DND-41 (cell line): ENCODE measurements at regions not wholly inside any gene's neighbourhood (a gene's known extent, or its start where the extent isn't known, plus 50 kb on each side); places are given as distances from the start of the nearest gene placed in this dataset.

Experiments
- EZH2 ChIP-seq: IDR thresholded peaks from 3 replicates; pipeline ENCODE4 v1.6.1; 2012; ENCODE audit warnings: borderline replicate concordance, low read depth, mild to moderate bottlenecking, moderate library complexity, low read length, inconsistent platforms; ENCODE audit not compliant: severe bottlenecking
- TF ChIP-seq, protein P1 (sequence below): IDR thresholded peaks from 2 replicates; pipeline ENCODE4 v1.5.1; 2012; ENCODE audit warnings: borderline replicate concordance, low read length, moderate library complexity, mild to moderate bottlenecking; ENCODE audit not compliant: poor library complexity, severe bottlenecking; ENCODE audit errors: extremely low read depth

- TF ChIP-seq, protein P1, sequence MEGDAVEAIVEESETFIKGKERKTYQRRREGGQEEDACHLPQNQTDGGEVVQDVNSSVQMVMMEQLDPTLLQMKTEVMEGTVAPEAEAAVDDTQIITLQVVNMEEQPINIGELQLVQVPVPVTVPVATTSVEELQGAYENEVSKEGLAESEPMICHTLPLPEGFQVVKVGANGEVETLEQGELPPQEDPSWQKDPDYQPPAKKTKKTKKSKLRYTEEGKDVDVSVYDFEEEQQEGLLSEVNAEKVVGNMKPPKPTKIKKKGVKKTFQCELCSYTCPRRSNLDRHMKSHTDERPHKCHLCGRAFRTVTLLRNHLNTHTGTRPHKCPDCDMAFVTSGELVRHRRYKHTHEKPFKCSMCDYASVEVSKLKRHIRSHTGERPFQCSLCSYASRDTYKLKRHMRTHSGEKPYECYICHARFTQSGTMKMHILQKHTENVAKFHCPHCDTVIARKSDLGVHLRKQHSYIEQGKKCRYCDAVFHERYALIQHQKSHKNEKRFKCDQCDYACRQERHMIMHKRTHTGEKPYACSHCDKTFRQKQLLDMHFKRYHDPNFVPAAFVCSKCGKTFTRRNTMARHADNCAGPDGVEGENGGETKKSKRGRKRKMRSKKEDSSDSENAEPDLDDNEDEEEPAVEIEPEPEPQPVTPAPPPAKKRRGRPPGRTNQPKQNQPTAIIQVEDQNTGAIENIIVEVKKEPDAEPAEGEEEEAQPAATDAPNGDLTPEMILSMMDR: no peak
- TF ChIP-seq EZH2: no peak
Measured at GRCh38 chr3:181976526-181976925, 264.8 kb downstream of the SOX2 start.
